Kidney tubule cell (primary cell): ENCODE measurements at regions not wholly inside any gene's neighbourhood (a gene's known extent, or its start where the extent isn't known, plus 50 kb on each side); places are given as distances from the start of the nearest gene placed in this dataset.

ENCODE experiments used
- DNase-seq: peaks from one replicate; pipeline ENCODE4 v3.0.0-alpha.2; 2018; ENCODE audit warnings: low spot score

DNA sequence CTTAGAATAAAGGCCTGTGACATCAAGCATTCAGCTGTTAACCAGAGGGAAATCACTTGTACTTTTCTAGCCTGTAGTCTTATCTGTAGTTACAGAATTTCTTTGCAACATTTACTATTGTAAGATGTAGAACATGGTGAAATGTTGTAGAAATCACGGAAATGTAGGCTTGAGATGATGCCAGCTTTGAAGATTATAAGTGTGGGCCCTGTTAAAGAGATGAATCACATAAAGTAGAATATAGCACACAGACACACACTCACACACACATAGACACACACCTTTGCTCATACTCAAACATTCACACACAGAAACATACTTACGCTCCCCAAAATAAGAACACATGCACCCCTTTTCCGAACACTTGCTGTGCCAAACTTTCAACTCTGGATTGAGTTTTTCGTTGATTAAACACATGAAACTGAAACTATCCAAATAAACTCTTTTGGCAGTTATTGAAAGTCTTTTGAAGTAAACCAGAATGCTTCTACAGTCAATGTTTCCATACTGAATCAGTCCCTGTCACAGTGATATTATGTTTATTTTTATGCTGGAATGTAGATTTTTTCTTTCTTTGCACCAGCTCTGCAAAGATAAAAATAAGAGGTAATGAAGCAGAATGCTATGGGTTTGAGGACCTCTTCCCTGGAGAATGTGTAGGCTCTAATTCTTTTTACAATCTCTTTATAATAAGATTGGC lies 230.3 kb upstream of the MEOX2 start:
- no peak for DNase-seq

DNA sequence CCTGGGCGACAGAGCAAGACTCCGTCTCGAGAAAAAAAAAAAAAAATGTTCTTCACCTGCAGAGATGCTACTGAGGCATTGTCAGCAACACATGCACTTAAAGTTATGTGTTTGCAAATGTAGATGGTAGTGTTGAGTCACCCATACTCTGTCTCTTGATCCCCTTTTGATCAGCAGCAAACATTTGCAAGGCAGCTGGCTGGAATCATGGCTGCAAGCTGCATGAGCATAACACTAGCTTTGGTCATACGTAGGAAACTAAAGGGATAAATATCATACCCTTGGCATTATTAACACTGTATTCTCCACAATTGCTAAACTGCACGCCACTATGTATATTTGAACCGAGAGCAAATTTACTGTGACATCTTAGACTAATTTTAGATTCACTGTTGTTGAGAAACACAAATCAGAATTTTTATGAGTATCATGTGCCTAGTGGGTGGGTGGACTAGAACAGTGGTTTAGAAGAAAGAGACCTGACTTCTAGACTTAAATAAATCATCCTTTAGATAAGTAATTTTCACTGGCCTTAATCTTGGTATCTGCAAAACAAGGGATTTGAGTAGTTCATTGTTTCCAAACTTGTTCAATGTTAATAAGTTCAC lies 229.3 kb upstream of the MEOX2 start:
- DNase-seq = no peak

DNA sequence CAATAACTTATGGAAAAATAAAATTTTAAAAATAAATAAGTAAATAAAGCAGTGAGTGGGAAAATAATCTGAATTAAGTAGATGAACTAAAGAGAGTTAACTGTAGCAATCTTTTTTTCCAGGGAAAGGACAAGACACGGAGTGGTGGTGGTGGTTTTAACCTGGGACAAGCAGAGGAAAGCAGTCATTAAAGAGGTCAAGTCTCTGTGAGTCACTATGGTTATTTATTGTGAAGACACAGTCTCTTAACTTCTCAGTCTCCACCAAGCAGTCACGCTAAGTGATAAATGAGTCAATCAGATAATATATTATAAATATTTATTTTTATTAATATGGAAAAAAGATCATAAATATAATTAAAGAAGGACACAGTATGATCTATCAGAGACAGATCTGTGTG lies 228.1 kb upstream of the MEOX2 start:
- no peak for DNase-seq

DNA sequence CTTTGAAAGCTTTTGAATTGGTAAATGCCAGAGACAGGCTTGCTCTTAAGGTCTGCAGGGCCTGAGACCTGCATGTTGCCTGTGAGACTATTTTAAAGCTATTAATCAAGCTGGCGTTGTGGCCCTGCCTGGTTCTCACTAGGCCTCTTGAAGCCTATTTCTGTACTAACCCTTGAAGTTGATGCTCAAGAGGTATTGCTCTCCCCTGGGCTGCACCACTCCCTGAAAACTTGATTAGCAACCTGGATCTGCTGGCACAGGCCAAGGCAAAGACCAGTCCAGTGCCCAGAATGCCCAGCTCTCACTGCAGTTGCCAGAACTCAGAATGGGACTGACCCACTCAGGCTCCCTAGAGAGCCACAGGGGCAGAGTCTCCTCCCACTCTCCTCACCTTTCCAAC lies 220.0 kb upstream of the MEOX2 start:
- no peak for DNase-seq

DNA sequence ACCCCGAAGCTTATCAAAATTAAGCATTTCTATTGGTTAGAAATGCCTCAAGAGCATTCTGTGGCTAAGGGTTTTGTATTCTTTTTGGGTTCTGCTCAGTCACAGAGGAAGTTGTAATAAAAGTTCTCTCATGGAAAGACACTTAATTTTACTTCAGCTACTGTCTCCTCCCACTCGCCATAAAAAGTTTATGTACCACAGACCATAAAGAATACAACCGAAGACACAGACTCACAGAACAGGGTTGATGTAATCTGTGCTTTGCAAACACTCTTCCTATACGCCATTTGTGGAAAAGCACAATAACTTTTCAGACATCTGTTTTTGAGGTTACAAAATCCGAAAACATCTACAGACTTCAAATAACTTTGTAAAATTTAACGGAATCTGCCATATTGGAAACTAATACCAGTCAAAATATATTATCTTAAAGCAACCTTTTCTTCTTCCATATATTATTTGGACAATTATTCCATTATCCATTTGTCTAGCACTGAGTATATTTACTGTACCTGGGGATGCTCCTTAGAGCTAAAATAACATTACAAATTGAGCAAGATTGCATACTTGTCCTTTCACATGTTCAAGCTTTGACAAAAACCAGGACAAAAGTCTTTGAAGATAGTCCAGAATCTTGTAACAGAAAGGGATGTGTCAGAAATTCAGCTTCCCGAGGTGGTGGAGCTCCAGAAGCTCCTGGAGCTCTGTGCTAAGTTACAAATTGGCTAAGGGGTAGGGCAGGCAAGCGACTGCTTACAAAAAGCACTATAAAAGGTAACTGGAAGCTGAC lies 219.0 kb upstream of the MEOX2 start:
- no peak for DNase-seq

DNA sequence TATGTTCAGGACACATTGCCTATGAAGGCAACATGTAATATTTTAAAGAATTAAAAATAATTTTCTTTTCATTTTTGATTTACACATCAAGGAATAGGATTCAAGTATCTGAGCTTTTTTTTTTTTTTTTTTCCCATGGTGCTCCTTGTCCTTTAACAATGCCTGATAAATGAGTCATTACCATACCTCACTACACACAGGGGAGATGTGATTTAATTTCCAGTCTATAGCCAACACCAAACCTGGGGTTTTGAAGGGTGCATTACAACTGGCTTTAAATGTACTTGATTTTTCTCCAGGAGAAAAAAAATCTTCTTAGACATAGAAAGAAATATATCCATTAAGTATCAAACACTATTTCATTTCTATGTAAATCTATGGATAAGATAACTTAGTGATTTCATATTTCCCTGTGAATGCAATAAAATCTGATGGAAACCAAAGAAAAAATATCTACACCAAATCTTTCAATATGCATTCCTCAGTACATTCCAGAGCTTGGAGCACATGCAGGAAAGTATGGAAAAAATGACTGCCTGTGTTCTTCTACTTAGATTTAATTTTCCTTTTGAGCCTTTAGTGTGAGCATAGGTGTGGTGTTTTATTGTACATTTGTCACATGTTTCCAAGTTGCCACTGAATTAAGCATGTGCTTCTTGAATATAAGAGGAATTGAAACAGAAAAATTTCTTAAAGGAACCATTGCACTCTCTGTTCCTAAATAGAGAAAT lies 204.8 kb upstream of the MEOX2 start:
- peak; percentile 61 for DNase-seq

DNA sequence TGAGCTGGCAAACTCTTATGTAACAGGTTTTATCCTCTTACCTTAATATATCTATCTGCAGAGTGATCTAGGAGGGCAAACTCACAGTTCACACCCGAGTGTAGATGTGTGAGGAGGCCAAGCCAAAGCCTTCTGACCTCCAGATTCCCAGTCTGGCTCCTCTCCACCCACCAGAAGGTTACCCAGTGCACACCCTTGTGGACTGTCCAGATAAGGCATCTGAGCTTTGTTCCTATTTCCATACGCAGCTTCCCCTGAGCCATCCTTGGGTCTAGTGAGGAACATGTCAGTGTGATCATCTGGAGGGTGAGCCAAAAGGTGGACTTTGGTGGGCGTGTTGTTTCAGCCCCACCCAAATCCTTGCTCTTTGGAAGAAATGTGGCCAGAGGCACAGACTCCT lies 203.0 kb upstream of the MEOX2 start:
- DNase-seq = peak; percentile 24

DNA sequence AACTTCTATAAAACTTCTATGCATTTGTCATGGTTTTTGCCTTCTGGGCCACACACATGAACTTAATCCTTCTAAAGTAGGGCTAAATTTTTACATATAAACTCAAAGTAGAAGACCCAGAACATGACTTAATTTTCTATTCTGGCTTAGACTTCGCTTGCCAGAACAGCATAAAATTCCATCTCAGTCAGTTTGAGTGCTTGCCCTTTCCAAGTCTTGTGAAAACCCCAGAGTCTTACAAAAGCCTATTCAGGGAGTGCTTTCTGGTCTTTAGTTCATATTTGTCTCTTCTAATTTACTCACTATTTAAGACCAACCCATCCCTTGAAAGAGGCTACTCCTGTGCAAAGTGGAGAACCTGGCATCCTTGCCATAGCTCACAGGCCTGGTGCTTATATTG lies 201.6 kb upstream of the MEOX2 start:
- no peak for DNase-seq

DNA sequence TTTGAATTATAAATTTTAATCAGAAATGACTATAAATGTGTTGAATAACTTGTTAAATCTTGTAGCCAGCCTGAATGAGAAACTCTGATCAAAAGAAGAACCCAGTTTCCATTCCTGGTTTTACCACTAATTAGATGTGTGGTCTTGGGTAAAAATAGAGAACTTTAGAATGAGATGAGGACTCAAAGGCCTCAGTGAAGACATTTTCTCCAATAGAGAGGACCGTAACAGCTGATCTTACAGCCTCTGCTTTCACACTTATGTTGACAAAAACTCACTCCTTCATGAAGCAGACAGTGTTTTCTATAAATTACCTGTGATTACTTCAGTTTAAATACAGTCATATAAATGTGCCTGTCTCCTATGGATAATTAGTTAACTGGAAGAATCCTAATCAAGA lies 200.1 kb upstream of the MEOX2 start:
- no peak for DNase-seq

DNA sequence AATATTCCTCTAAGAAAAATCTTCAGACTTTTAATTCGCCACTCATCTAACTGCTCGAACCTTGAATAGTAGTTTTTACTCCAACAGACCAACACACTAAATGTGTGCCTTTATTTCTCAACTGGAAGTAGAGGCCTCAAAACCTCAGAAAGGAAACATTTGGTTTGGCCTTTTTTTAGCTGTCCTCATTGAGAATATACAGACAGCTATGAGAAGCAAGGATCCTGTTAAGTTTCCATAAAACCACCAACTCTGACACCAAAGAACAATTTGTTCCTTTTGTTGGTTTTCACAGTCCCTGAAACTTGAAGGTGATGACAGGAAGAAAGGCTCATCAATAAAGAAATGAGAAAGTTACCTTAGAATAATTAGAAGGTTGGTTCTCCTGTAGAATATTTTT lies 199.2 kb upstream of the MEOX2 start:
- DNase-seq = no peak

DNA sequence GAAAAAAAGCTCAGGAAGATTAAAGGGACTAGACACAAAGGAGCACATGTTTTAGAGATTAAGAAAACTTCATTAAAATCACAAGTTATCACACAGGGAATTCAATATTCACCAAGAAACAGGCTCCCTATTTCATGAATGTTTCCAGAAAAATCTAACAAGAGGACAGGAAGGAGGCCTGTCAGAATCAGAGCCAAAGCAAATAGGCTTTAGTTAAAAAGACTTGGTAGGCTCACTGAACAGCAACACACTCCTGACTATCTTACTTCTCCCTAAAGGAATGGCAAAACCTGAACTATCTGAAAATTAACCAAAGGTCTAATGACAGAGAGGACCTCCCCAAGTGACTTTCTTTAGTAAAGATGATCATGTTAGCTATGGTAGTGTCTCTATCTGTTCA lies 188.3 kb upstream of the MEOX2 start:
- no peak for DNase-seq

DNA sequence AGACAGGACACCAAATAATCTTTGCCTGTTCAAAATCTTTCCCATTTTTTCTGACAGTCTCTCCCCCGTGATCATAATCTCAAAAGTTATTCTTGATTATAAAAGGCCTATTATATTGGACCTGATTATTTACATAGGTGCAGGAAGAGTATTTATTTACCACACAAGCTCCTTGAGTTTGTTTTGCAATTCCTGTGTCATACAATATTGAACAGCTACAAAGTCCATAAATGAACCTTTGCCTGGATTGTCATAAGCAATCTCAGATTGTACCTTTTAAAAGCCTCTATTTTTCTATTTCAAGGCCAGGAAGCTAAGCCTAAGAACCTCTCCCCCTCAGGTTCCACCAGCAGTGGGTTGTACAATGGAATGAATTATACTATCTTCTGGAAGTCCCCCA lies 183.9 kb upstream of the MEOX2 start:
- DNase-seq = no peak

DNA sequence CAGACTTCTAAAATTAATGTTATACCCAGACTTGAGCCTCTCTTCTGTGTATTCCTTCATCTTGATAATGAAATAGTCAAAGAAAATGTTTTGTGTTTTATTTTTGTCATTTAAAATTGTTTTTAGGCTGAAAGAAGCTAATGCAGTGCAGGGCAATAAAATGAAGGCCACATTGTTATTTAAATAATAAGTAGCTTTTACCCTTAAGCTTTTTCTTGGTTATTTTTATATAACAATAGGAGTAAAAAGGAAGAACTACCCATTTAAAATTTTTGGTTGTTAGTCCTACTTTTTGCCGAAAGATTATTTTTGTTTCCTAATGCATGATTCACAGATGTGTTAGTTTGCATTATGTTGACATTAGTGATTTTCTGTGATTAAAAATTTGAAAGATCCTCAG lies 181.0 kb upstream of the MEOX2 start:
- DNase-seq = no peak

DNA sequence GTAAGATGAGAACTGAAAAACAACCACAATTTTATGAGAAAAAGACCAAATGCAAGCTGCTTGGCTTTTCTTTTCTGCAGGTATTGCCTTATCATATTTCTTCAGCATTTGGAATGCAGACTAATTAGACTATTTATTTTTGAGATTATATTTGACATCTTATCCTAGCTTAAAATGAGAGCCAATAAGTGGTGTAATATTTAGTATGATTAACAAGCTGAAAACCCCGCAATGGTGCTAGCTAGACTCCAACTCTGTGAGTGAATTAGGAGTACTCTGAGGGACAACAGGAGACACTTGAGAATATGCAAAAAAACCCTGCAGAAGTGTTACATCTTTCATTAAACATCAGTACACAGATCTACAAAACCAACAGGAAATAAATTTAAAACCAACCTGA lies 180.3 kb upstream of the MEOX2 start:
- DNase-seq = no peak

DNA sequence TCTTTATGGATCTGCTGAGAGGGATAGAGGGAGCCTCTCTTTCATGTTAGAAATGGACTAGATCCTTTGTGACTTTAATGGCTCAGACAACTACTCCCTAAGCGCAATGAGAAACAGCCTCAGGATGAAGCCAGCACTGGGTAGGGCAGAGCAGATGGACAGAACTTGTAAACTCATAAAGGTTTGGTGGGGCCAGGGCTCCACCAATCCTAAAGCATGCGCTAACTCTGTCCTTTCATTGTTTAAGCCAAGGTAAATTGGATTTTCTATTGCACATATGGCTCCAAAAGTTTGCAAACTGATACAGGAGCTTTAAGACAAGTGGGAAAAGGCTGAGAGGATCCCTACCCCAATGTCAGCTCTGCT lies 178.1 kb upstream of the MEOX2 start:
- DNase-seq = no peak

DNA sequence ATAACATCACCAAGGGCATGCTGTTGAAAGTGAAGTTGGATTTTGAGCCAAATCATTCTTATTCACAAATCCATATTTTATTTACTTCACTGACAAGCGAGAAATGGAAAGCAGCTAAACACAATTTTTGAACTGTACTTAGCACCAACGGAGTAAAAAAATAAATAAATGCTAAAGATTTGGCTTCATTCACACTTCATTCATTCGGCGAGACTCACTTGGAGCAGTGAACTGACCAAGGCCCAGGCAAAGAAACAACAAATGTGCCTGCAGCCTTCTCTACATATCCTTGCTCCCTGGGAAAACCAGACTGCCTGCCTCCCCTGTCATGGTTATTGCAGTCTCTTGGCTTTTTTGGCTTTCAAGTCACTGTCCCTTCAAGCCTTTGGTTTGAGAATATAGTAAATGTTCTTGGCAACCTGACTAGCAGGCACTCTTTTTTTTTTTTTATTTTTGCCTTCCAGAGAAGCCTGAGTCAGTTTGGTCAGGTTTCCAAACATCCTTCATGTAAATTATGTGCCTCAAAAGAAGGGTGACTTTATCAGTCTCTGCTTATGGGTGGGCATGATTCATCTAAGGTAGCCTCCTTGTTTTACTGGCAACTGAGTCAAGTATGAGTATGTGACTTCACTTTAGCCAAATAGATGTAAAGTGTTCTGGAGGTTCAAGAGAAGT lies 177.6 kb upstream of the MEOX2 start:
- no peak for DNase-seq

DNA sequence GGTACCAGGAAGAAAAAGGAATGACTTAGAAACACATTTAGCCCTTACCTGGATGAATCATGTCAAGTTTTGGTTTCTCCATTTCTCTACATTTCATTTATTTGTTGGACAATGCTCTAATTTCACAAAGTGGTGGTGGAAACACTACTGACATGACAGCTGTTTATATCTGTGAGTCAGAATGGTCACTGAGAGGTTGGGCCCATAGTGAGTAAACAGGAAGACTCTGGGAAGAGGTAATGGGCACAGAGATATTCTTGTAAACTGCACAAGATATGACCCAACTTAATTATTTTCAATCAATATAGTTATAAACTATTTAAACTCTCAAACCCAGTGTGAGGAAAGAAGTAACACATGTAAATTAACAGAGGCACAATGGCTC lies 176.3 kb upstream of the MEOX2 start:
- peak; percentile 7 for DNase-seq

DNA sequence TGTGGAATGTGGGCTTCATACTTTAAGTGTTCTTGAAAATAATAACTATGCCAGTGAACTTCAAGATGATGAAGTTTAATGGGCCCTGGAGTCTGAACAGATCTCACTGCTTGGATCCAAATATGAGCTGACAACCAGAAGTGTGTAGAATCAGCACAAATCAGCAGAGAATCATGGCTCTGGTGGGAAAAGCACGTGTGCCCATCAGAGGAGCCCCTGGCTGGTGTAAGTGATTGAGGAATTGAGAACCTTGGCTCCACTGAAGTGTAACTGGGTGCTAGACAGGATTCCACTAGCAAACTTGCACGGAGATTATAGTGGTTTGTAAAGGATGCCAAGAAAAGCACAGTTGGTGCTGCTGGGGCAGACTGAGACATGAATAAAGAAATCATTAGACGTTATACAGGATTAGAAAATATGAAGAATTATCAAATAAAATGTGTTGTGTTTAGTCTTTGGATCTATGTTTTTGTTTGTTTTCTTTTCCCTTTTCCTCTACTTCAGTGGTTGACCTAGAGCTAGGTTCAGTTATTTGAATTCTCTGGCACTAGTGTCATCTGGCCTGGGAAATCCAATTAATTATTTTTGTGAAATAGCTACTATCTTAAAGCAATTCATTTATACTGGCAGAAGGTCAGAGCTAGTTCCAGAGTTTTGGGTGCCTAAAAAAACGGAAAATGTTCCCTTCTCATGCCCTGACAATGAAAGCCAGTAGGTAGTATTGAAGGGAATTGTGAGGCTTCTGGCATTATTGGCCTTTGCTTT lies 175.7 kb upstream of the MEOX2 start:
- no peak for DNase-seq

DNA sequence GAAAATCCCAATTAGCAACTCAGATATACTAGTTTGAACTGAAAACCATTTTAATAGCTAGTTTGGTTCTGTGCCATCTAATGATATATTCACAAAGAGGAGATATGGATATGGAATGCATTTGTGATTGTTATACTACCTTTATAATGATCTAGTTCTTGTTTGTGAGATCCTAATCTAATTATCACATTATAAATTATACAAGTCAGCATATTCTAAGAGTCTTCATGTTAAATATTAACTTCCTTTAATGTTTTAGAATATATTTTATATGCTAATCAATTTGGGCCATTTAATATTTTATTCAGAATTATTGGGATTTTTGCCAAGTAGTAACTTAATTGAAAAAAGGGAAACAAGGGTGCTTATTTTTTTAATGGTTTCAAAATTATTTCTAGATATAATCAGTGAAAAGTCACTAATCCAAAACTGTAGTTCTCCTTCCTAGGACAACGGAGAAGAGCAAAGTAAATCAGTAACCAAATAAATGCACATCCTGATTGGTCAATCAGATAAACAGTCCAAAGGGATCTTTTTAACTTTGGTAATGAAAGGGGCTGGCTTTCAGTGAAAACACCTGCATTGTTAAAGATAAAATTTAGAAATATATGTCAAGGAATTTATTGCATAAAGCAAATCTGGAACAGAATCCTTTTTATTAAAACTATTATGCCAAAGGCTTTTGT lies 173.9 kb upstream of the MEOX2 start:
- no peak for DNase-seq

DNA sequence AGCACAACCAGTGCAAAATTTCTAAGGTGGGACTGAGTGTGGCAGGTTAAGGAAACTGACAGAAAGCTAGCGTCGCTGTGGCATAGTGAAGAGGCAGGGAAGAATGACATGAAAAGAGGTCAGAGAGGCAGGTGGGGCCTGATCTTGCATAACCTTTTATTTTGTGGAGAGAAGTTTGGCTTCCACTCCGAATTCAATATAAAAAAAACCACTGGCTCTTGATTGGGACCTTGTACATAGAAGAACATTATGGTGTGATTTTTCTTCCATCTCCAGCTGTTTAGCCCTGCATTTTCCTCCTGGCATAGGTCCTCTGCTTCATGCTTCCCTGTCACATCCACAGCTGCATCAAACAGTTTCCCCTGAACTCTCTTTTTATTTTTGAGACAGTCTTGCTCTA lies 170.5 kb upstream of the MEOX2 start:
- no peak for DNase-seq

DNA sequence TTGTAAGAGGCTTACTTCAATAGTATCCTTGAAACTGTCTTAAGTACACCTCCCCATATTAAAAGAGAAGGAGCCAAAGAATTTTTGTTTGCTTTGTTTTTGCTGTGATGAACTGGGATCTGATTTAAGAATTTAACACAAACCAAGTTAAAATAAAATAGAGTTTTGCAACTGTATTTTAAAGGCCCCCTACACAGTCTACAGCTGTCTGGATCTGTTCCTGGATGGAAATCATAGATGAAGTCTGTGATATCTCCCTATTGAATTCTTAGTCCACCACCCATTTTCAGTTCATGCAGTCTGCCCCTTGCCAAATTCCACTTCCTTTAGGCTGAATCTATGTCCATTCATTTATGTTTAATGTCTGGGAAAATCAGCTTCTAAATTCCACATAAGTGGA lies 169.8 kb upstream of the MEOX2 start:
- no peak for DNase-seq
